ENCODE measurements at regions not wholly inside any gene's neighbourhood (a gene's known extent, or its start where the extent isn't known, plus 50 kb on each side); places are given as distances from the start of the nearest gene placed in this dataset.
"Not testable (repeated sequence)": the region's sequence is repeated elsewhere in the genome, so short reads cannot be mapped to it uniquely, and the experiment has no call there.

GRCh38 chr6:54541541-54541940, 233.3 kb downstream of the TINAG start:
- Mint-ChIP-seq H3K9me3 (no peaks in the 10 kb centered on the region), H3K4me1 (ENCODE audit: low read depth) (no peaks in the 10 kb centered on the region), H3K36me3 (ENCODE audit: low read depth) (no peaks in the 10 kb centered on the region), H3K4me3 (no peak overlapping the region), H3K27me3 (ENCODE audit: insufficient read depth) (peaks cover 2% of the 10 kb centered on the region), H3K27ac (no peak overlapping the region)
- TF ChIP-seq CTCF (IDR thresholded peaks at IDR 0.05) = no peak
- no peak for DNase-seq

GRCh38 chr6:54559136-54559535, 250.9 kb downstream of the TINAG start:
- Mint-ChIP-seq H3K4me1 (ENCODE audit: low read depth) (no peaks in the 10 kb centered on the region), H3K4me3 (no peak overlapping the region), H3K27me3 (ENCODE audit: insufficient read depth) (peaks cover 1% of the 10 kb centered on the region), H3K36me3 (ENCODE audit: low read depth) (no peaks in the 10 kb centered on the region), H3K9me3 (no peaks in the 10 kb centered on the region), H3K27ac (no peak overlapping the region)
- no peak for TF ChIP-seq CTCF (IDR thresholded peaks at IDR 0.05)
- no peak for DNase-seq

GRCh38 chr6:54564188-54564587, 255.9 kb downstream of the TINAG start:
- DNase-seq; H3K4me1 Mint-ChIP-seq (ENCODE audit: low read depth); H3K36me3 Mint-ChIP-seq (ENCODE audit: low read depth); H3K9me3 Mint-ChIP-seq; H3K27me3 Mint-ChIP-seq (ENCODE audit: insufficient read depth); H3K27ac Mint-ChIP-seq; H3K4me3 Mint-ChIP-seq: not testable (repeated sequence)

- Mint-ChIP-seq H3K4me3 (no peak overlapping the region), H3K4me1 (ENCODE audit: low read depth) (peaks cover 7% of the 10 kb centered on the region; the same call in 1 of the 2 replicates), H3K27ac (no peak overlapping the region), H3K9me3 (peaks cover 4% of the 10 kb centered on the region), H3K27me3 (ENCODE audit: insufficient read depth) (no peaks in the 10 kb centered on the region), H3K36me3 (ENCODE audit: low read depth) (no peaks in the 10 kb centered on the region)
- no peak for DNase-seq
- TF ChIP-seq CTCF (IDR thresholded peaks at IDR 0.05) = no peak
These were observed 266.4 kb downstream of the TINAG start for GRCh38 chr6:54574671-54575070.

GRCh38 chr6:54578261-54578660, 268.3 kb upstream of the FAM83B start:
- H3K9me3 Mint-ChIP-seq = no peaks in the 10 kb centered on the region
- DNase-seq = no peak
- peaks cover 7% of the 10 kb centered on the region; the same call in 1 of the 2 replicates for H3K4me1 Mint-ChIP-seq (ENCODE audit: low read depth)
- no peaks in the 10 kb centered on the region for H3K27me3 Mint-ChIP-seq (ENCODE audit: insufficient read depth)
- no peak overlapping the region for H3K27ac Mint-ChIP-seq
- TF ChIP-seq CTCF (IDR thresholded peaks at IDR 0.05) = no peak
- H3K4me3 Mint-ChIP-seq = no peak overlapping the region; the same call in 1 of the 2 replicates
- H3K36me3 Mint-ChIP-seq (ENCODE audit: low read depth) = no peaks in the 10 kb centered on the region

GRCh38 chr6:54579011-54579410, 267.6 kb upstream of the FAM83B start:
- Mint-ChIP-seq H3K9me3 (no peaks in the 10 kb centered on the region), H3K4me1 (ENCODE audit: low read depth) (peaks cover 7% of the 10 kb centered on the region; the same call in 1 of the 2 replicates), H3K36me3 (ENCODE audit: low read depth) (no peaks in the 10 kb centered on the region), H3K4me3 (no peak overlapping the region), H3K27ac (no peak overlapping the region), H3K27me3 (ENCODE audit: insufficient read depth) (no peaks in the 10 kb centered on the region)
- DNase-seq = peak; percentile 36
- no peak for TF ChIP-seq CTCF (IDR thresholded peaks at IDR 0.05)
